Testis (tissue), 2 donors: ENCODE measurements at regions not wholly inside any gene's neighbourhood (a gene's known extent, or its start where the extent isn't known, plus 50 kb on each side); places are given as distances from the start of the nearest gene placed in this dataset.
A peak's percentile ranks its signal among the peaks of the same experiment; 100 is the strongest.

Source experiments
- DNase-seq: peaks from one replicate; pipeline ENCODE4 v3.0.0-alpha.2; 2019
- H3K27ac ChIP-seq, 2 donors: fragments of 200-600 bp; sonication (generic); one replicate each; pipeline ENCODE4 v1.5.1; 2019
- H3K27me3 ChIP-seq: fragments of 200-600 bp; sonication (generic); one replicate; pipeline ENCODE4 v1.5.1; 2019
- H3K36me3 ChIP-seq: fragments of 200-600 bp; sonication (generic); one replicate; pipeline ENCODE4 v1.5.1; 2017; ENCODE audit warnings: low read depth; ENCODE audit errors: missing control alignments
- H3K4me1 ChIP-seq: fragments of 200-600 bp; sonication (generic); one replicate; pipeline ENCODE4 v1.5.1; 2019
- H3K4me3 ChIP-seq, 2 donors: fragments of 200-600 bp; sonication (generic); one replicate each; pipeline ENCODE4 v1.5.1; 2017 to 2019
- H3K9me3 ChIP-seq: fragments of 200-600 bp; sonication (generic); one replicate; pipeline ENCODE4 v1.5.1; 2017
- CTCF ChIP-seq, 3 experiments: fragments of 450-650 bp in 2 of 3; fragments of 200-600 bp in 1 of 3; sonication (generic) in 1 of 3; IDR thresholded peaks; one replicate each; pipeline ENCODE4 v1.5.1; 2016 to 2019; ENCODE audit warnings: antibody characterized with exemption in 3 of 3, mild to moderate bottlenecking in 2 of 3, moderate library complexity in 1 of 3
- POLR2A ChIP-seq: fragments of 450-650 bp; IDR thresholded peaks from one replicate; pipeline ENCODE4 v1.6.1; 2017; ENCODE audit warnings: antibody characterized with exemption, mild to moderate bottlenecking, moderate library complexity
- WGBS, 2 donors: methylation state at CpG; one replicate each; pipeline ENCODE4 v1.1.5; 2018; 5-methylcytosine and 5-hydroxymethylcytosine counted together
- intact Hi-C: fragments of 100-400 bp; cut with DNase I; formaldehyde crosslinking; loops from one replicate; pipeline ENCODE4 v1.15.1; 2023; ENCODE audit warnings: low total_unique reads

GRCh38 chr6:119444642-119445557 lies 95.3 kb upstream of the MAN1A1 start:
- Histone ChIP-seq H3K9me3 (no peaks in the 10 kb centered on the region), H3K36me3 (no peaks in the 10 kb centered on the region), H3K4me1 (peaks cover 6% of the 10 kb centered on the region), H3K4me3 (no peak overlapping the region), H3K27ac (no peak overlapping the region), H3K27me3 (no peaks in the 10 kb centered on the region)
- no peak for DNase-seq
- intact Hi-C loops: no loop called here
- TF ChIP-seq POLR2A (no peak), CTCF (IDR thresholded peaks at IDR 0.05) (no peak)
- 76 to 94% methylated on average over 4 of the region's 4 CpGs for WGBS, 2 donors

GRCh38 chr6:119443993-119444641 lies 94.6 kb upstream of the MAN1A1 start:
- Histone ChIP-seq H3K36me3 (no peaks in the 10 kb centered on the region), H3K4me1 (peaks cover 6% of the 10 kb centered on the region), H3K27ac (no peak overlapping the region), H3K4me3 (no peak overlapping the region), H3K9me3 (no peaks in the 10 kb centered on the region), H3K27me3 (no peaks in the 10 kb centered on the region)
- DNase-seq: no peak
- no peak for TF ChIP-seq POLR2A
- intact Hi-C loops: no loop called here
- 88 to 93% methylated on average over 7 of the region's 7 CpGs for WGBS, 2 donors

GRCh38 chr6:119442776-119443184 lies 93.2 kb upstream of the MAN1A1 start:
- Histone ChIP-seq H3K4me3 (no peak overlapping the region), H3K9me3 (no peaks in the 10 kb centered on the region), H3K27ac (no peak overlapping the region), H3K36me3 (no peaks in the 10 kb centered on the region), H3K27me3 (no peaks in the 10 kb centered on the region), H3K4me1 (peaks cover 6% of the 10 kb centered on the region)
- no peak for TF ChIP-seq CTCF (IDR thresholded peaks at IDR 0.05)
- no peak for TF ChIP-seq POLR2A
- 46 to 52% methylated on average over 9 of the region's 9 CpGs for WGBS, 2 donors
- intact Hi-C loops: no loop called here
- DNase-seq: peak; percentile 28

GRCh38 chr6:119440953-119441352 lies 91.4 kb upstream of the MAN1A1 start:
- WGBS, 2 donors: 80% methylated on average over 27 of the region's 37 CpGs; no CpG with 5 or more reads in 1 of the 2 donors
- Histone ChIP-seq H3K4me3 (peak overlapping the region; percentile 19 to 41), H3K4me1 (no peaks in the 10 kb centered on the region), H3K9me3 (no peaks in the 10 kb centered on the region), H3K36me3 (no peaks in the 10 kb centered on the region), H3K27ac (no peak overlapping the region), H3K27me3 (no peaks in the 10 kb centered on the region)
- DNase-seq: no peak
- TF ChIP-seq CTCF (IDR thresholded peaks at IDR 0.05): no peak
- no peak for TF ChIP-seq POLR2A
- intact Hi-C loops: no loop called here

GRCh38 chr6:119436583-119436982 lies 87.0 kb upstream of the MAN1A1 start:
- no peaks in the 10 kb centered on the region for H3K4me1 ChIP-seq
- H3K27me3 ChIP-seq: no peaks in the 10 kb centered on the region
- H3K4me3 ChIP-seq: no peak overlapping the region
- intact Hi-C loops: no loop called here
- no peak for DNase-seq
- H3K36me3 ChIP-seq: no peaks in the 10 kb centered on the region
- TF ChIP-seq POLR2A (no peak), CTCF (IDR thresholded peaks at IDR 0.05) (no peak)
- H3K9me3 ChIP-seq: no peaks in the 10 kb centered on the region
- H3K27ac ChIP-seq: no peak overlapping the region
- WGBS, 2 donors: 82 to 86% methylated on average over 3 of the region's 3 CpGs
